GM23338 (cell line): ENCODE measurements at regions not wholly inside any gene's neighbourhood (a gene's known extent, or its start where the extent isn't known, plus 50 kb on each side); places are given as distances from the start of the nearest gene placed in this dataset.

Experiments
- ATAC-seq: fragments of 200-7000 bp; cut with Tn5 transposase; 3 replicates; pipeline ENCODE4 v1.9.1; 2020
- DNase-seq: peaks from one replicate; pipeline ENCODE4 v3.0.0-alpha.2; 2015; ENCODE audit warnings: low spot score
- H2AFZ ChIP-seq: fragments of 200-600 bp; sonication (generic); 2 replicates; pipeline ENCODE4 v1.8.0; 2016; ENCODE audit warnings: antibody characterized with exemption, mild to moderate bottlenecking, moderate library complexity
- H3F3A ChIP-seq: fragments of 200-600 bp; sonication (generic); replicated peaks from 2 replicates; pipeline ENCODE4 v1.8.0; 2017; ENCODE audit warnings: antibody characterized with exemption, mixed run types, low read depth
- H3K27ac ChIP-seq: fragments of 200-600 bp; sonication (generic); 2 replicates; pipeline ENCODE4 v1.6.1; 2016; ENCODE audit warnings: low read depth
- H3K27me3 ChIP-seq: fragments of 200-600 bp; sonication (generic); 2 replicates; pipeline ENCODE4 v1.8.0; 2016; ENCODE audit warnings: mild to moderate bottlenecking, mixed run types, moderate library complexity; ENCODE audit not compliant: insufficient read depth
- H3K36me3 ChIP-seq: fragments of 200-600 bp; sonication (generic); 2 replicates; pipeline ENCODE4 v1.8.0; 2016; ENCODE audit warnings: mild to moderate bottlenecking; ENCODE audit not compliant: insufficient read depth
- H3K4me1 ChIP-seq: fragments of 200-600 bp; sonication (generic); 2 replicates; pipeline ENCODE4 v1.8.0; 2016; ENCODE audit warnings: mild to moderate bottlenecking, moderate library complexity; ENCODE audit not compliant: insufficient read depth
- H3K4me2 ChIP-seq: fragments of 200-600 bp; sonication (generic); 2 replicates; pipeline ENCODE4 v1.7.1; 2017; ENCODE audit warnings: mixed run types
- H3K4me3 ChIP-seq: fragments of 200-600 bp; sonication (generic); 2 replicates; pipeline ENCODE4 v1.6.1; 2016; ENCODE audit warnings: mixed run types
- H3K79me2 ChIP-seq: fragments of 200-600 bp; sonication (generic); replicated peaks from 2 replicates; pipeline ENCODE4 v1.8.0; 2017; ENCODE audit warnings: mild to moderate bottlenecking; ENCODE audit not compliant: insufficient read depth
- H3K9me2 ChIP-seq: fragments of 200-600 bp; sonication (generic); 2 replicates; pipeline ENCODE4 v1.8.0; 2017; ENCODE audit not compliant: insufficient read depth
- H4K20me1 ChIP-seq: fragments of 200-600 bp; sonication (generic); replicated peaks from 2 replicates; pipeline ENCODE4 v1.8.0; 2017; ENCODE audit warnings: mild to moderate bottlenecking; ENCODE audit not compliant: insufficient read depth
- H3K27ac Mint-ChIP-seq: 2 replicates; pipeline ENCODE4 v1.8.0; 2020; ENCODE audit warnings: inconsistent platforms, mild to moderate bottlenecking, moderate library complexity, mixed read lengths
- H3K27me3 Mint-ChIP-seq: 3 replicates; pipeline ENCODE4 v1.8.0; 2022; ENCODE audit warnings: low read depth, mild to moderate bottlenecking, moderate library complexity, mixed read lengths, inconsistent platforms; ENCODE audit not compliant: insufficient read depth, poor library complexity
- H3K36me3 Mint-ChIP-seq: 3 replicates; pipeline ENCODE4 v1.8.0; 2021; ENCODE audit warnings: low read depth, mild to moderate bottlenecking, inconsistent platforms, moderate library complexity, mixed read lengths
- H3K4me1 Mint-ChIP-seq: 3 replicates; pipeline ENCODE4 v1.8.0; 2020; ENCODE audit warnings: mild to moderate bottlenecking, inconsistent platforms, mixed read lengths
- H3K4me3 Mint-ChIP-seq: 3 replicates; pipeline ENCODE4 v1.8.0; 2021; ENCODE audit warnings: moderate library complexity, mild to moderate bottlenecking, inconsistent platforms, mixed read lengths
- H3K9me3 Mint-ChIP-seq: 3 replicates; pipeline ENCODE4 v1.8.0; 2020; ENCODE audit warnings: moderate library complexity, mild to moderate bottlenecking, inconsistent platforms, mixed read lengths
- CREB1 ChIP-seq: fragments of 250-450 bp; sonication (Bioruptor Pico); IDR thresholded peaks from 2 replicates; pipeline ENCODE4 v1.5.0; 2020; ENCODE audit warnings: low read depth, mild to moderate bottlenecking, moderate library complexity
- EZH2 ChIP-seq: fragments of 200-600 bp; sonication (generic); IDR thresholded peaks from one replicate; pipeline ENCODE4 v1.8.0; 2017; ENCODE audit warnings: antibody characterized with exemption, mild to moderate bottlenecking, low read depth; ENCODE audit not compliant: unreplicated experiment
- EZH2phosphoT487 ChIP-seq: fragments of 200-600 bp; sonication (generic); IDR thresholded peaks from one replicate; pipeline ENCODE4 v1.8.1; 2018; ENCODE audit warnings: antibody characterized with exemption; ENCODE audit not compliant: unreplicated experiment
- JUNB ChIP-seq: IDR thresholded peaks from one replicate; pipeline ENCODE4 v1.6.1; 2016; ENCODE audit warnings: antibody characterized with exemption; ENCODE audit not compliant: unreplicated experiment
- POLR2AphosphoS5 ChIP-seq: IDR thresholded peaks from 2 replicates; pipeline ENCODE4 v1.6.1; 2016; ENCODE audit warnings: antibody characterized with exemption, low read depth
- STAT1 ChIP-seq: IDR thresholded peaks from one replicate; pipeline ENCODE4 v1.6.1; 2016; ENCODE audit warnings: antibody characterized with exemption; ENCODE audit not compliant: unreplicated experiment
- ZNF114 ChIP-seq: fragments of 250-450 bp; sonication (Bioruptor Pico); IDR thresholded peaks from 2 replicates; pipeline ENCODE4 v1.5.0; 2020; ENCODE audit warnings: mild to moderate bottlenecking, moderate library complexity
- ZNF331 ChIP-seq: fragments of 250-450 bp; sonication (Bioruptor Pico); IDR thresholded peaks from 2 replicates; pipeline ENCODE4 v1.5.0; 2020; ENCODE audit warnings: low read depth, mild to moderate bottlenecking, moderate library complexity
- TF ChIP-seq, protein P1 (sequence below): fragments of 250-450 bp; sonication (Bioruptor Pico); IDR thresholded peaks from 2 replicates; pipeline ENCODE4 v1.5.0; 2020; ENCODE audit warnings: mild to moderate bottlenecking, moderate library complexity
- TF ChIP-seq, protein P2 (sequence below): IDR thresholded peaks from one replicate; pipeline ENCODE4 v1.6.1; 2018; ENCODE audit warnings: antibody characterized with exemption; ENCODE audit not compliant: unreplicated experiment
- TF ChIP-seq, protein P3 (sequence below), 2 experiments: fragments of 200-600 bp in 1 of 2; sonication (generic) in 1 of 2; conservative IDR thresholded peaks; 2 replicates each; pipeline versions ENCODE4 v1.5.1 to v1.6.1; 2016 to 2017; ENCODE audit warnings: antibody characterized with exemption in 2 of 2, low read depth in 2 of 2, mild to moderate bottlenecking in 2 of 2, moderate library complexity in 1 of 2

DNA sequence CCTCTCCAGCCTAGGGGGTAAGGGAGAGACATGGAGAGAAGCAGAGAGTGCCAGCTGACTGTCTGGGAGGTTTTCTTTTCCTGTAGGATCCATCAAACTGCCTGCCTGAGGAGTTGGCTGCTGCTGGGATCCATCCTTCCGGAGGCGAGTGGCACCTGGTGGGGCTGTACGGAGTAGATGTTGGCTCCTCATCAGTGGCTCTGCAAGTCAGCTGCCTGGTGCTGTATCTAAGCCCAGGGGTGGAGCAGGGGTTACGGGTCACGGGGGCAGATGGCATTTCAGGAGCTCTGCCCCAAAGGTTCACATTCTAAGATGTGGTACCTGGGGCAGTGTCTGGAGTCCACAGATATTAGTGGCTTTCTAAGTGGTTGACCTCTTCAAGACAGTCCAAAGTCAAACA is 128.0 kb downstream of the ACTL8 start:
- no peaks in the 10 kb centered on the region for H3K79me2 ChIP-seq
- no peak for DNase-seq
- no peaks in the 10 kb centered on the region for H3F3A ChIP-seq
- H3K9me2 ChIP-seq, result no peaks in the 10 kb centered on the region
- no peaks in the 10 kb centered on the region for H3K4me1 ChIP-seq
- no peak overlapping the region for H3K4me3 ChIP-seq
- Mint-ChIP-seq H3K9me3 (no peaks in the 10 kb centered on the region), H3K36me3 (no peaks in the 10 kb centered on the region), H3K4me3 (no peak overlapping the region), H3K27me3 (peaks cover 8% of the 10 kb centered on the region), H3K4me1 (no peaks in the 10 kb centered on the region), H3K27ac (no peak overlapping the region)
- no peaks in the 10 kb centered on the region for H4K20me1 ChIP-seq
- no peak for ATAC-seq
- TF ChIP-seq, protein P1, sequence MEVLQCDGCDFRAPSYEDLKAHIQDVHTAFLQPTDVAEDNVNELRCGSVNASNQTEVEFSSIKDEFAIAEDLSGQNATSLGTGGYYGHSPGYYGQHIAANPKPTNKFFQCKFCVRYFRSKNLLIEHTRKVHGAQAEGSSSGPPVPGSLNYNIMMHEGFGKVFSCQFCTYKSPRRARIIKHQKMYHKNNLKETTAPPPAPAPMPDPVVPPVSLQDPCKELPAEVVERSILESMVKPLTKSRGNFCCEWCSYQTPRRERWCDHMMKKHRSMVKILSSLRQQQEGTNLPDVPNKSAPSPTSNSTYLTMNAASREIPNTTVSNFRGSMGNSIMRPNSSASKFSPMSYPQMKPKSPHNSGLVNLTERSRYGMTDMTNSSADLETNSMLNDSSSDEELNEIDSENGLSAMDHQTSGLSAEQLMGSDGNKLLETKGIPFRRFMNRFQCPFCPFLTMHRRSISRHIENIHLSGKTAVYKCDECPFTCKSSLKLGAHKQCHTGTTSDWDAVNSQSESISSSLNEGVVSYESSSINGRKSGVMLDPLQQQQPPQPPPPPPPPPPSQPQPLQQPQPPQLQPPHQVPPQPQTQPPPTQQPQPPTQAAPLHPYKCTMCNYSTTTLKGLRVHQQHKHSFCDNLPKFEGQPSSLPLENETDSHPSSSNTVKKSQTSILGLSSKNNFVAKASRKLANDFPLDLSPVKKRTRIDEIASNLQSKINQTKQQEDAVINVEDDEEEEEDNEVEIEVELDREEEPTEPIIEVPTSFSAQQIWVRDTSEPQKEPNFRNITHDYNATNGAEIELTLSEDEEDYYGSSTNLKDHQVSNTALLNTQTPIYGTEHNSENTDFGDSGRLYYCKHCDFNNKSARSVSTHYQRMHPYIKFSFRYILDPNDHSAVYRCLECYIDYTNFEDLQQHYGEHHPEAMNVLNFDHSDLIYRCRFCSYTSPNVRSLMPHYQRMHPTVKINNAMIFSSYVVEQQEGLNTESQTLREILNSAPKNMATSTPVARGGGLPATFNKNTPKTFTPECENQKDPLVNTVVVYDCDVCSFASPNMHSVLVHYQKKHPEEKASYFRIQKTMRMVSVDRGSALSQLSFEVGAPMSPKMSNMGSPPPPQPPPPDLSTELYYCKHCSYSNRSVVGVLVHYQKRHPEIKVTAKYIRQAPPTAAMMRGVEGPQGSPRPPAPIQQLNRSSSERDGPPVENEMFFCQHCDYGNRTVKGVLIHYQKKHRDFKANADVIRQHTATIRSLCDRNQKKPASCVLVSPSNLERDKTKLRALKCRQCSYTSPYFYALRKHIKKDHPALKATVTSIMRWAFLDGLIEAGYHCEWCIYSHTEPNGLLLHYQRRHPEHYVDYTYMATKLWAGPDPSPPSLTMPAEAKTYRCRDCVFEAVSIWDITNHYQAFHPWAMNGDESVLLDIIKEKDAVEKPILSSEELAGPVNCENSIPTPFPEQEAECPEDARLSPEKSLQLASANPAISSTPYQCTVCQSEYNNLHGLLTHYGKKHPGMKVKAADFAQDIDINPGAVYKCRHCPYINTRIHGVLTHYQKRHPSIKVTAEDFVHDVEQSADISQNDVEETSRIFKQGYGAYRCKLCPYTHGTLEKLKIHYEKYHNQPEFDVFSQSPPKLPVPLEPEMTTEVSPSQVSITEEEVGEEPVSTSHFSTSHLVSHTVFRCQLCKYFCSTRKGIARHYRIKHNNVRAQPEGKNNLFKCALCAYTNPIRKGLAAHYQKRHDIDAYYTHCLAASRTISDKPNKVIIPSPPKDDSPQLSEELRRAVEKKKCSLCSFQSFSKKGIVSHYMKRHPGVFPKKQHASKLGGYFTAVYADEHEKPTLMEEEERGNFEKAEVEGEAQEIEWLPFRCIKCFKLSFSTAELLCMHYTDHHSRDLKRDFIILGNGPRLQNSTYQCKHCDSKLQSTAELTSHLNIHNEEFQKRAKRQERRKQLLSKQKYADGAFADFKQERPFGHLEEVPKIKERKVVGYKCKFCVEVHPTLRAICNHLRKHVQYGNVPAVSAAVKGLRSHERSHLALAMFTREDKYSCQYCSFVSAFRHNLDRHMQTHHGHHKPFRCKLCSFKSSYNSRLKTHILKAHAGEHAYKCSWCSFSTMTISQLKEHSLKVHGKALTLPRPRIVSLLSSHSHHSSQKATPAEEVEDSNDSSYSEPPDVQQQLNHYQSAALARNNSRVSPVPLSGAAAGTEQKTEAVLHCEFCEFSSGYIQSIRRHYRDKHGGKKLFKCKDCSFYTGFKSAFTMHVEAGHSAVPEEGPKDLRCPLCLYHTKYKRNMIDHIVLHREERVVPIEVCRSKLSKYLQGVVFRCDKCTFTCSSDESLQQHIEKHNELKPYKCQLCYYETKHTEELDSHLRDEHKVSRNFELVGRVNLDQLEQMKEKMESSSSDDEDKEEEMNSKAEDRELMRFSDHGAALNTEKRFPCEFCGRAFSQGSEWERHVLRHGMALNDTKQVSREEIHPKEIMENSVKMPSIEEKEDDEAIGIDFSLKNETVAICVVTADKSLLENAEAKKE (CRISPR knock-in tag), result no peak
- TF ChIP-seq STAT1, result no peak
- TF ChIP-seq ZNF114 (CRISPR knock-in tag), result no peak
- TF ChIP-seq JUNB, result no peak
- no peak for TF ChIP-seq EZH2phosphoT487
- TF ChIP-seq CREB1, result no peak
- TF ChIP-seq, protein P2, sequence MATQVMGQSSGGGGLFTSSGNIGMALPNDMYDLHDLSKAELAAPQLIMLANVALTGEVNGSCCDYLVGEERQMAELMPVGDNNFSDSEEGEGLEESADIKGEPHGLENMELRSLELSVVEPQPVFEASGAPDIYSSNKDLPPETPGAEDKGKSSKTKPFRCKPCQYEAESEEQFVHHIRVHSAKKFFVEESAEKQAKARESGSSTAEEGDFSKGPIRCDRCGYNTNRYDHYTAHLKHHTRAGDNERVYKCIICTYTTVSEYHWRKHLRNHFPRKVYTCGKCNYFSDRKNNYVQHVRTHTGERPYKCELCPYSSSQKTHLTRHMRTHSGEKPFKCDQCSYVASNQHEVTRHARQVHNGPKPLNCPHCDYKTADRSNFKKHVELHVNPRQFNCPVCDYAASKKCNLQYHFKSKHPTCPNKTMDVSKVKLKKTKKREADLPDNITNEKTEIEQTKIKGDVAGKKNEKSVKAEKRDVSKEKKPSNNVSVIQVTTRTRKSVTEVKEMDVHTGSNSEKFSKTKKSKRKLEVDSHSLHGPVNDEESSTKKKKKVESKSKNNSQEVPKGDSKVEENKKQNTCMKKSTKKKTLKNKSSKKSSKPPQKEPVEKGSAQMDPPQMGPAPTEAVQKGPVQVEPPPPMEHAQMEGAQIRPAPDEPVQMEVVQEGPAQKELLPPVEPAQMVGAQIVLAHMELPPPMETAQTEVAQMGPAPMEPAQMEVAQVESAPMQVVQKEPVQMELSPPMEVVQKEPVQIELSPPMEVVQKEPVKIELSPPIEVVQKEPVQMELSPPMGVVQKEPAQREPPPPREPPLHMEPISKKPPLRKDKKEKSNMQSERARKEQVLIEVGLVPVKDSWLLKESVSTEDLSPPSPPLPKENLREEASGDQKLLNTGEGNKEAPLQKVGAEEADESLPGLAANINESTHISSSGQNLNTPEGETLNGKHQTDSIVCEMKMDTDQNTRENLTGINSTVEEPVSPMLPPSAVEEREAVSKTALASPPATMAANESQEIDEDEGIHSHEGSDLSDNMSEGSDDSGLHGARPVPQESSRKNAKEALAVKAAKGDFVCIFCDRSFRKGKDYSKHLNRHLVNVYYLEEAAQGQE, result no peak
- TF ChIP-seq ZNF331, result no peak
- TF ChIP-seq, protein P3, sequence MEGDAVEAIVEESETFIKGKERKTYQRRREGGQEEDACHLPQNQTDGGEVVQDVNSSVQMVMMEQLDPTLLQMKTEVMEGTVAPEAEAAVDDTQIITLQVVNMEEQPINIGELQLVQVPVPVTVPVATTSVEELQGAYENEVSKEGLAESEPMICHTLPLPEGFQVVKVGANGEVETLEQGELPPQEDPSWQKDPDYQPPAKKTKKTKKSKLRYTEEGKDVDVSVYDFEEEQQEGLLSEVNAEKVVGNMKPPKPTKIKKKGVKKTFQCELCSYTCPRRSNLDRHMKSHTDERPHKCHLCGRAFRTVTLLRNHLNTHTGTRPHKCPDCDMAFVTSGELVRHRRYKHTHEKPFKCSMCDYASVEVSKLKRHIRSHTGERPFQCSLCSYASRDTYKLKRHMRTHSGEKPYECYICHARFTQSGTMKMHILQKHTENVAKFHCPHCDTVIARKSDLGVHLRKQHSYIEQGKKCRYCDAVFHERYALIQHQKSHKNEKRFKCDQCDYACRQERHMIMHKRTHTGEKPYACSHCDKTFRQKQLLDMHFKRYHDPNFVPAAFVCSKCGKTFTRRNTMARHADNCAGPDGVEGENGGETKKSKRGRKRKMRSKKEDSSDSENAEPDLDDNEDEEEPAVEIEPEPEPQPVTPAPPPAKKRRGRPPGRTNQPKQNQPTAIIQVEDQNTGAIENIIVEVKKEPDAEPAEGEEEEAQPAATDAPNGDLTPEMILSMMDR (conservative IDR thresholded peaks at IDR 0.05; ENCODE audit: low read depth in 2 of 2), result no peak
- TF ChIP-seq EZH2, result no peak
- TF ChIP-seq POLR2AphosphoS5, result no peak
- no peak overlapping the region for H2AFZ ChIP-seq
- H3K4me2 ChIP-seq, result no peak overlapping the region
- no peaks in the 10 kb centered on the region for H3K36me3 ChIP-seq
- no peaks in the 10 kb centered on the region for H3K27me3 ChIP-seq
- no peak overlapping the region for H3K27ac ChIP-seq
